ENCODE measurements at regions not wholly inside any gene's neighbourhood (a gene's known extent, or its start where the extent isn't known, plus 50 kb on each side); places are given as distances from the start of the nearest gene placed in this dataset.

DNA sequence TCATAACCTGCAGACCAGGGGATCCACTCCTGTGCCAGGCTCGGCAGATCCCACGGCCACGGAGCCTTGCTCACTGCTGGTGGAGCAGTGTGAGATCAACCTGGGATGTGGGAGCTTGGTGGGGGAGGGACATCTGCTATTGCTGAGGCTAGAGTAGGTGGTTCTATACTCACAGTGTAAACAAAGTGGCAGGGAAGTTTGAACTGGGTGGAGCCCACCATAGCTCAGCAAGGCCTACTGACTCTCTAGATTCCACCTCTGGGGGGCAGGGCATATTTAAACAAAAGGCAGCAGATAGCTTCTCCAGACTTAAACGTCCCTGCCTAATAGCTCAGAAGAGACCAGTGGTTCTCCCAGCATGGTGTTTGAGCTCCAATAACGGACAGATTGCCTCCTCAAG, 54.7 kb upstream of the EPHA5 start:
- TF ChIP-seq, protein P1, sequence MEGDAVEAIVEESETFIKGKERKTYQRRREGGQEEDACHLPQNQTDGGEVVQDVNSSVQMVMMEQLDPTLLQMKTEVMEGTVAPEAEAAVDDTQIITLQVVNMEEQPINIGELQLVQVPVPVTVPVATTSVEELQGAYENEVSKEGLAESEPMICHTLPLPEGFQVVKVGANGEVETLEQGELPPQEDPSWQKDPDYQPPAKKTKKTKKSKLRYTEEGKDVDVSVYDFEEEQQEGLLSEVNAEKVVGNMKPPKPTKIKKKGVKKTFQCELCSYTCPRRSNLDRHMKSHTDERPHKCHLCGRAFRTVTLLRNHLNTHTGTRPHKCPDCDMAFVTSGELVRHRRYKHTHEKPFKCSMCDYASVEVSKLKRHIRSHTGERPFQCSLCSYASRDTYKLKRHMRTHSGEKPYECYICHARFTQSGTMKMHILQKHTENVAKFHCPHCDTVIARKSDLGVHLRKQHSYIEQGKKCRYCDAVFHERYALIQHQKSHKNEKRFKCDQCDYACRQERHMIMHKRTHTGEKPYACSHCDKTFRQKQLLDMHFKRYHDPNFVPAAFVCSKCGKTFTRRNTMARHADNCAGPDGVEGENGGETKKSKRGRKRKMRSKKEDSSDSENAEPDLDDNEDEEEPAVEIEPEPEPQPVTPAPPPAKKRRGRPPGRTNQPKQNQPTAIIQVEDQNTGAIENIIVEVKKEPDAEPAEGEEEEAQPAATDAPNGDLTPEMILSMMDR (IDR thresholded peaks at IDR 0.05): no peak
- TF ChIP-seq POLR2A (IDR thresholded peaks at IDR 0.05): no peak
